Thyroid gland (tissue), 4 donors: ENCODE measurements at regions not wholly inside any gene's neighbourhood (a gene's known extent, or its start where the extent isn't known, plus 50 kb on each side); places are given as distances from the start of the nearest gene placed in this dataset.

ENCODE experiments used
- POLR2A ChIP-seq, 2 donors: fragments of 450-650 bp; IDR thresholded peaks; one replicate each; pipeline ENCODE4 v1.6.1; 2017; ENCODE audit warnings: antibody characterized with exemption in 2 of 2, mild to moderate bottlenecking in 2 of 2, moderate library complexity in 1 of 2
- TF ChIP-seq, protein P1 (sequence below), 6 experiments: fragments of 200-600 bp in 3 of 6; fragments of 450-650 bp in 3 of 6; sonication (generic) in 3 of 6; IDR thresholded peaks; one replicate each; pipeline ENCODE4 v1.5.1; 2016 to 2019; ENCODE audit warnings: antibody characterized with exemption in 6 of 6, mild to moderate bottlenecking in 2 of 6, inconsistent platforms in 1 of 6, moderate library complexity in 1 of 6

DNA sequence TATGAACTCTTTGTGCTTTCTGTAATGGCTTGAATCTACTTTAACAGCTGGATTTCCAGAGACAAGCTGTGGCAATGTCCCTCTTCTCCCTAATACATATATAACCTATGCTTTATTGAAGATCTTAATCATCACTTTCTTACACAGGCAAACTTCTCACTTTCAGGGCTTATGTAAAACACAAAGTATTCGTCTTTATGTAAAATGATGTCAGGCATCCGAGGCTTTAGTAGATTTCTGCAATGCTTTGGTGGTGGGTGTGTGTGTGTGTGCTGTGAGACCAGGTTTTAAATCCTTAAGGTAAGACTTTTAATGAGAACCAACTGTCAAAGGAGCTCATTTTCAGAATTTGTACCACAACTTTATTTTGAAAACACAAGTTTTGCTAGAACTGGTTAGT is 70.0 kb upstream of the HMGA2 start:
- TF ChIP-seq, protein P1, sequence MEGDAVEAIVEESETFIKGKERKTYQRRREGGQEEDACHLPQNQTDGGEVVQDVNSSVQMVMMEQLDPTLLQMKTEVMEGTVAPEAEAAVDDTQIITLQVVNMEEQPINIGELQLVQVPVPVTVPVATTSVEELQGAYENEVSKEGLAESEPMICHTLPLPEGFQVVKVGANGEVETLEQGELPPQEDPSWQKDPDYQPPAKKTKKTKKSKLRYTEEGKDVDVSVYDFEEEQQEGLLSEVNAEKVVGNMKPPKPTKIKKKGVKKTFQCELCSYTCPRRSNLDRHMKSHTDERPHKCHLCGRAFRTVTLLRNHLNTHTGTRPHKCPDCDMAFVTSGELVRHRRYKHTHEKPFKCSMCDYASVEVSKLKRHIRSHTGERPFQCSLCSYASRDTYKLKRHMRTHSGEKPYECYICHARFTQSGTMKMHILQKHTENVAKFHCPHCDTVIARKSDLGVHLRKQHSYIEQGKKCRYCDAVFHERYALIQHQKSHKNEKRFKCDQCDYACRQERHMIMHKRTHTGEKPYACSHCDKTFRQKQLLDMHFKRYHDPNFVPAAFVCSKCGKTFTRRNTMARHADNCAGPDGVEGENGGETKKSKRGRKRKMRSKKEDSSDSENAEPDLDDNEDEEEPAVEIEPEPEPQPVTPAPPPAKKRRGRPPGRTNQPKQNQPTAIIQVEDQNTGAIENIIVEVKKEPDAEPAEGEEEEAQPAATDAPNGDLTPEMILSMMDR (IDR thresholded peaks at IDR 0.05) = no peak
- no peak for TF ChIP-seq POLR2A (IDR thresholded peaks at IDR 0.05)
